ENCODE measurements at regions not wholly inside any gene's neighbourhood (a gene's known extent, or its start where the extent isn't known, plus 50 kb on each side); places are given as distances from the start of the nearest gene placed in this dataset.

DNA sequence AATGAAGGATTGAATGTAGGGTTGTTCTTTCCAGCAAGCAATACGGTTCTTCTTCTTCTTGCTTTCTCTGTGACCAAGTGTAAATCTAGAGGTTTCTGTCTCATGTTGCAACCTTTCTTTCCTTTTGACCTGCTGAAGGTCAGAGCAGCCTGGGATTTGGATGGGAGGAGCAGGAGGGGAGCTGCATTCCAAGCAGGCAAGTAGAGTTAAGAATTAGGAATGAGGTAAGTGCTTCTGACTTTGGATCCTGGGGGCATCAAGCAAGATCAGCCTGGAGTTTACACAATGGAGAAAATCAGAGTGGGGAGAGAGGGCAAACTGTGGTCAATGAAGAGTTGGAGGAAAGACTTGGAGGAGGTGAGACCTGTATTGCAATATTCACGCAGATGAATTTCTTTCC lies 225.6 kb upstream of the ZBED5 start (continued):
- TF ChIP-seq JUND (IDR thresholded peaks at IDR 0.05; ENCODE audit: low read length): no peak

DNA sequence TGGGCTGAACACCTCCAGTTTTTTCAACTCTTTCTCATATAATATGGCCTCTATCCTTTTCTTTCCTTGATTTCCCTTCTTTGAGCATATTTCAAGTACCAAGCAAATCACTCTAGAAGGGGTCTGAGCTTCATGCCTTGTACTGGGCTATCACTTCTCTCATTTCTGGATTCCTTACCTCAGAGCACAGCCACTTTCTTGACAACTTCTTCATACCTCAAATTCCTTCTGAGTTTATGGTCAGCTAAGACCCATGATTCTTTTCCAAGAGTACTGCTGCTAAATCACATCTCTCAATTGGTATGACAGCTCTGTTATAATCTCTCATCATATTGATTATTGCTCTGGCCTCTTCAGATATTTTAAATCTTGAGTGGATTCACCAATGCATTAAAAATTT lies 224.8 kb upstream of the ZBED5 start:
- H2BK20ac ChIP-seq (ENCODE audit: low read length): no peak overlapping the region
- no peak overlapping the region for H2AFZ ChIP-seq (ENCODE audit: low read length)
- FAIRE-seq (no peak), DNase-seq (ENCODE audit: low read depth in 1 of 2, low spot score in 2 of 2) (no peak)
- H3K9ac ChIP-seq (replicated peaks in 1 of 4; ENCODE audit: extremely low read depth in 1 of 4, low read depth in 3 of 4, low read length in 3 of 4): no peak overlapping the region
- H3K36me3 ChIP-seq (ENCODE audit: control insufficient read depth in 2 of 4, insufficient read depth in 4 of 4, low read length in 3 of 4): no peaks in the 10 kb centered on the region
- TF ChIP-seq MAFK (IDR thresholded peaks at IDR 0.05; ENCODE audit: low read depth, low read length) (no peak), SP2 (IDR thresholded peaks at IDR 0.05; ENCODE audit: low read length) (no peak), KDM5A (IDR thresholded peaks at IDR 0.05; ENCODE audit: low read length) (no peak), CTBP2 (IDR thresholded peaks at IDR 0.05; ENCODE audit: borderline replicate concordance, insufficient read depth, insufficient read length, low read length) (no peak), HDAC6 (IDR thresholded peaks at IDR 0.05; ENCODE audit: low read depth, low read length) (no peak), SAP30 (IDR thresholded peaks at IDR 0.05; ENCODE audit: insufficient read depth, insufficient replicate concordance, low read length) (no peak), NRF1 (IDR thresholded peaks at IDR 0.05; ENCODE audit: low read depth, low read length) (no peak), ZNF274 (IDR thresholded peaks at IDR 0.05; ENCODE audit: borderline replicate concordance, extremely low read depth, low read length) (no peak), ASH2L (IDR thresholded peaks at IDR 0.05; ENCODE audit: low read length) (no peak), RAD21 (IDR thresholded peaks at IDR 0.05 in 1 of 2, conservative IDR thresholded peaks at IDR 0.05 in 1 of 2; ENCODE audit: low read depth in 2 of 2, low read length in 2 of 2) (no peak), GABPA (IDR thresholded peaks at IDR 0.05; ENCODE audit: borderline replicate concordance, insufficient read depth, low read length) (no peak), JUND (IDR thresholded peaks at IDR 0.05; ENCODE audit: low read length) (no peak), BACH1 (IDR thresholded peaks at IDR 0.05; ENCODE audit: low read length) (no peak)
- H3K9me3 ChIP-seq (ENCODE audit: insufficient read depth in 2 of 2, low read depth in 1 of 2, low read length in 1 of 2): no peaks in the 10 kb centered on the region
- no peaks in the 10 kb centered on the region for H4K20me1 ChIP-seq (replicated peaks in 1 of 2; ENCODE audit: control insufficient read depth in 1 of 2, insufficient read depth in 2 of 2, low read length in 2 of 2)
- no peaks in the 10 kb centered on the region for H3K79me1 ChIP-seq (ENCODE audit: low read depth, low read length)
- no peak overlapping the region for H4K8ac ChIP-seq (ENCODE audit: extremely low read depth, insufficient read depth, low read length)
- H3K4me2 ChIP-seq (ENCODE audit: insufficient read depth in 1 of 2, low read depth in 2 of 2, low read length in 2 of 2): no peak overlapping the region
- H3K4me3 ChIP-seq (ENCODE audit: extremely low read depth in 1 of 4, insufficient read depth in 2 of 4, low read depth in 3 of 4, low read length in 4 of 4): no peak overlapping the region
- ChIA-PET CTCF (ENCODE audit: partially characterized antibody) (interaction anchor here (0.7 to 5.9 kb wide), 4 partner anchors 12 to 45 kb away, joined by 3 to 60 read pairs (median 6); no protein-coding TSS in a partner anchor), POLR2A (ENCODE audit: partially characterized antibody) (interaction anchor here (1.4 kb wide), 1 partner anchor 274 kb away, joined by 4 read pairs; the partner anchor contains the start of gene EIF4G2)
- H3K14ac ChIP-seq (ENCODE audit: insufficient read length): no peak overlapping the region
- H3K23ac ChIP-seq (ENCODE audit: insufficient read length): no peak overlapping the region
- H2BK120ac ChIP-seq (replicated peaks; ENCODE audit: low read depth, low read length): no peak overlapping the region
- H2BK12ac ChIP-seq (ENCODE audit: low read depth, low read length): no peak overlapping the region; the same call in 1 of the 2 replicates
- H3K27me3 ChIP-seq (replicated peaks in 1 of 4; ENCODE audit: control insufficient read depth in 3 of 4, extremely low read depth in 1 of 4, insufficient read depth in 3 of 4, low read length in 3 of 4): no peaks in the 10 kb centered on the region; a peak in 1 of 7 replicates
- H3K18ac ChIP-seq (ENCODE audit: extremely low read depth, low read length): no peak overlapping the region
- no peak overlapping the region for H2AK5ac ChIP-seq (ENCODE audit: low read depth, low read length)
- H3K4me1 ChIP-seq (replicated peaks in 1 of 4; ENCODE audit: control insufficient read depth in 3 of 4, insufficient read depth in 4 of 4, low read length in 3 of 4): peaks cover 0 to 15% (median 9%) of the 10 kb centered on the region in 4 experiments; a peak in 4 of 7 replicates
- no peak overlapping the region for H2BK5ac ChIP-seq (ENCODE audit: low read depth, low read length)
- H3K23me2 ChIP-seq (ENCODE audit: low read depth, low read length): no peaks in the 10 kb centered on the region
- no peaks in the 10 kb centered on the region for H3K79me2 ChIP-seq (ENCODE audit: control insufficient read depth in 1 of 2, insufficient read depth in 2 of 2, low read length in 2 of 2)
- H3K56ac ChIP-seq (replicated peaks; ENCODE audit: insufficient read length, low read depth, low read length): no peak overlapping the region
- H4K91ac ChIP-seq (replicated peaks; ENCODE audit: insufficient read length, low read length): no peak overlapping the region
- H4K5ac ChIP-seq (ENCODE audit: insufficient read length, low read depth, low read length): no peak overlapping the region
- no peak overlapping the region for H2BK15ac ChIP-seq (ENCODE audit: low read length)
- H3K27ac ChIP-seq (ENCODE audit: low read depth, low read length): no peak overlapping the region
- no peak overlapping the region for H3K4ac ChIP-seq (replicated peaks; ENCODE audit: insufficient read length, low read depth, low read length)

Measured in H1 (cell line).